ENCODE measurements at regions not wholly inside any gene's neighbourhood (a gene's known extent, or its start where the extent isn't known, plus 50 kb on each side); places are given as distances from the start of the nearest gene placed in this dataset.

GRCh38 chr6:43869079-43869710 is 99.2 kb downstream of the VEGFA start:
- Mint-ChIP-seq H3K9me3 (no peaks in the 10 kb centered on the region), H3K36me3 (ENCODE audit: low read depth) (no peaks in the 10 kb centered on the region), H3K27ac (no peak overlapping the region), H3K27me3 (ENCODE audit: insufficient read depth) (peaks cover 7% of the 10 kb centered on the region), H3K4me1 (ENCODE audit: low read depth) (no peaks in the 10 kb centered on the region), H3K4me3 (no peak overlapping the region)
- intact Hi-C loops (cut with micrococcal nuclease) = no loop called here
- no peak for DNase-seq (ENCODE audit: low spot score)

DNA sequence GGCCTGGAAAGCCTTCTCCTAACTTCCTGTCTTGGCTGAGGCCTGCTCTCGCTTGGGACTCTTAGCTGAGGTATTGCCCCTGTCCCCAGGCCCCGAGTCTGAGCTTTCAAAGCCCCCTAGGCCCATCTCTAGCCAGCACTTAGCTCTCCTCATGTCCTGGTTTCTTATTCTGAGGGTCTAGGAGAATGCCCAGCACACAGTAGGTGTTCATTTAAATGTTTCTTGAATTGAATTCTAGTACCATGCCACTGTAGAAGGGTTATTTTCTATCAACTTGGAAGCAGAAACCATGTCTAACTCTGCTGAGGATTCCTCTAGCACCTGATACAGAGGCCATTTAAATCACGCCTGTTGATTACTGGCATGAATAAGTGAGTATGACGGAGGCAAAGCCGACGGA is 98.5 kb downstream of the VEGFA start:
- peaks cover 9% of the 10 kb centered on the region for H3K27me3 Mint-ChIP-seq (ENCODE audit: insufficient read depth)
- no peak overlapping the region for H3K4me3 Mint-ChIP-seq
- H3K9me3 Mint-ChIP-seq = no peaks in the 10 kb centered on the region
- H3K4me1 Mint-ChIP-seq (ENCODE audit: low read depth) = no peaks in the 10 kb centered on the region
- intact Hi-C loops (cut with micrococcal nuclease) = no loop called here
- H3K27ac Mint-ChIP-seq = no peak overlapping the region
- DNase-seq (ENCODE audit: low spot score) = no peak
- H3K36me3 Mint-ChIP-seq (ENCODE audit: low read depth) = no peaks in the 10 kb centered on the region

GRCh38 chr6:43867996-43868395 is 98.0 kb downstream of the VEGFA start:
- peaks cover 12% of the 10 kb centered on the region for H3K27me3 Mint-ChIP-seq (ENCODE audit: insufficient read depth)
- no peak for DNase-seq (ENCODE audit: low spot score)
- H3K27ac Mint-ChIP-seq = no peak overlapping the region
- intact Hi-C loops (cut with micrococcal nuclease) = no loop called here
- no peaks in the 10 kb centered on the region for H3K9me3 Mint-ChIP-seq
- no peaks in the 10 kb centered on the region for H3K36me3 Mint-ChIP-seq (ENCODE audit: low read depth)
- H3K4me3 Mint-ChIP-seq = no peak overlapping the region
- H3K4me1 Mint-ChIP-seq (ENCODE audit: low read depth) = no peaks in the 10 kb centered on the region

GRCh38 chr6:43867246-43867645 is 97.2 kb downstream of the VEGFA start:
- Mint-ChIP-seq H3K27ac (no peak overlapping the region), H3K27me3 (ENCODE audit: insufficient read depth) (peaks cover 12% of the 10 kb centered on the region), H3K4me1 (ENCODE audit: low read depth) (no peaks in the 10 kb centered on the region), H3K9me3 (no peaks in the 10 kb centered on the region), H3K4me3 (no peak overlapping the region), H3K36me3 (ENCODE audit: low read depth) (no peaks in the 10 kb centered on the region)
- no peak for DNase-seq (ENCODE audit: low spot score)
- intact Hi-C loops (cut with micrococcal nuclease) = no loop called here

DNA sequence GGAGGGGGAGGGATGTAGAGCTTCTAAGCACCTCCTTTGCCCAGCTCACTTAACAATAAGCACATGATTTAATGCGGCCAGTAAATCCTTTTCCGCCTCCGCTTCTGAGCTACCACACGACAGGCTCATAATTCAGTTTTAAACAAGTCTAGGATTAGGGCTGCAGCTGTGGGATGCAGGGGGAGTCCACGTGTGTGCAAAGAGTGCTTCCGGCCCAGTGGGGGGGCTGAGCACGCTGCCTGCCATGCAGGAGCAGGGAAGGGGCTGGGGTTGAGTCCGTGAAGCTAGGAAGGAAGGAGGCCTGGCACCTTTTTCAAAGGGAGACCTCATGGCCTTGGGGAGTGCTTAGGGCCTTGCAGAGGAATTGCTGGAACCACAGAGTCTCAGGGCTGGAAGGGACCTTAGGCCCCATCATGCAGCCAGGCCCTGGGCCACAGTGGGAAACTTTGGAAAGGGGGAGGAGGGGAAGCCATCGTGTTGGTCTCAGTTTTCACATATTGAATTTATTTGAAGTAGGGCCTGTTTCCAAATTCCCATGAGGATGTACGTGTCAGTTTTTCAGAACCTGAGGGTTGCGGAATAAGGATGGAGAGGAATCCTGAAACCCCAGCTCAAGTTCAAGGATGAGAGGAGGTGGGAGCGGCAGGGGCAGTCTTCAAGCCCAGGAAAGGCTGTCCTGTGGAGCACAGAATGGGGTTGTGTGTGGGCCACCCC is 96.1 kb downstream of the VEGFA start:
- no peak overlapping the region for H3K27ac Mint-ChIP-seq
- no peaks in the 10 kb centered on the region for H3K4me1 Mint-ChIP-seq (ENCODE audit: low read depth)
- no peaks in the 10 kb centered on the region for H3K9me3 Mint-ChIP-seq
- H3K4me3 Mint-ChIP-seq = no peak overlapping the region
- no peaks in the 10 kb centered on the region for H3K36me3 Mint-ChIP-seq (ENCODE audit: low read depth)
- intact Hi-C loops (cut with micrococcal nuclease) = no loop called here
- DNase-seq (ENCODE audit: low spot score) = no peak
- peaks cover 12% of the 10 kb centered on the region for H3K27me3 Mint-ChIP-seq (ENCODE audit: insufficient read depth)

GRCh38 chr6:43865086-43865485 is 95.1 kb downstream of the VEGFA start:
- no peaks in the 10 kb centered on the region for H3K4me1 Mint-ChIP-seq (ENCODE audit: low read depth)
- intact Hi-C loops (cut with micrococcal nuclease) = no loop called here
- no peak overlapping the region for H3K27ac Mint-ChIP-seq
- H3K4me3 Mint-ChIP-seq = no peak overlapping the region
- H3K9me3 Mint-ChIP-seq = no peaks in the 10 kb centered on the region
- no peak for DNase-seq (ENCODE audit: low spot score)
- H3K36me3 Mint-ChIP-seq (ENCODE audit: low read depth) = no peaks in the 10 kb centered on the region
- peaks cover 9% of the 10 kb centered on the region for H3K27me3 Mint-ChIP-seq (ENCODE audit: insufficient read depth)

GRCh38 chr6:43862925-43863324 is 92.9 kb downstream of the VEGFA start:
- Mint-ChIP-seq H3K9me3 (no peaks in the 10 kb centered on the region), H3K4me3 (no peak overlapping the region), H3K36me3 (ENCODE audit: low read depth) (no peaks in the 10 kb centered on the region), H3K27me3 (ENCODE audit: insufficient read depth) (peaks cover 9% of the 10 kb centered on the region), H3K27ac (no peak overlapping the region), H3K4me1 (ENCODE audit: low read depth) (no peaks in the 10 kb centered on the region)
- intact Hi-C loops (cut with micrococcal nuclease) = no loop called here
- DNase-seq (ENCODE audit: low spot score) = no peak

- intact Hi-C loops (cut with micrococcal nuclease) = no loop called here
- Mint-ChIP-seq H3K9me3 (no peaks in the 10 kb centered on the region), H3K27me3 (ENCODE audit: insufficient read depth) (peaks cover 9% of the 10 kb centered on the region)
Measured at GRCh38 chr6:43861212-43861894, 91.3 kb downstream of the VEGFA start.

DNA sequence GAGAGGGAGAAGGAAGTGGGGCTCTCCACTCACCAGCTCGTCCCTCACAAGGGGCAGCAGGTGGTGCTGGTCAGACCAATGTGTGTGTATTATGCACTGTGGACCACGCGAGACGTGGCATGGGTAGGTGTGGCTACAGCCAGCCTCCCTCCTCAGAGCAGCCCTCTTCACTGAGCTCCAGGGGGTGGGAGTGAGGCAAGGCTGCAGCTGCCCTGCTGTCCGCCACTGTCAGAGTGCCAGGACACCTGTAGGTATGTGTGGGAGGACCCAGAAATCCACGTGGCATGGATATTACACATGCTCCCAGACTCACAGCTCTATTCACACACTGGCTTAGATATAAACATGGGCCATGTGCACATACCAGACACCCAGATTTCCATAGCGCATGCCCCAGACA is 90.3 kb downstream of the VEGFA start:
- intact Hi-C loops (cut with micrococcal nuclease) = no loop called here
- H3K27ac Mint-ChIP-seq = no peak overlapping the region
- no peaks in the 10 kb centered on the region for H3K9me3 Mint-ChIP-seq
- H3K4me3 Mint-ChIP-seq = no peak overlapping the region
- peaks cover 9% of the 10 kb centered on the region for H3K27me3 Mint-ChIP-seq (ENCODE audit: insufficient read depth)
- no peak for DNase-seq (ENCODE audit: low spot score)
- H3K4me1 Mint-ChIP-seq (ENCODE audit: low read depth) = no peaks in the 10 kb centered on the region
- no peaks in the 10 kb centered on the region for H3K36me3 Mint-ChIP-seq (ENCODE audit: low read depth)

More at GRCh38 chr6:43861212-43861894, 91.3 kb downstream of the VEGFA start:
- no peak for DNase-seq (ENCODE audit: low spot score)
- no peak overlapping the region for H3K27ac Mint-ChIP-seq
- no peaks in the 10 kb centered on the region for H3K36me3 Mint-ChIP-seq (ENCODE audit: low read depth)
- H3K4me3 Mint-ChIP-seq = no peak overlapping the region
- H3K4me1 Mint-ChIP-seq (ENCODE audit: low read depth) = no peaks in the 10 kb centered on the region

GRCh38 chr6:43859213-43859612 is 89.2 kb downstream of the VEGFA start:
- Mint-ChIP-seq H3K27me3 (ENCODE audit: insufficient read depth) (peaks cover 5% of the 10 kb centered on the region), H3K9me3 (no peaks in the 10 kb centered on the region), H3K4me3 (no peak overlapping the region), H3K4me1 (ENCODE audit: low read depth) (no peaks in the 10 kb centered on the region), H3K27ac (no peak overlapping the region), H3K36me3 (ENCODE audit: low read depth) (no peaks in the 10 kb centered on the region)
- DNase-seq (ENCODE audit: low spot score) = no peak
- intact Hi-C loops (cut with micrococcal nuclease) = no loop called here

GRCh38 chr6:43858161-43859153 is 88.4 kb downstream of the VEGFA start:
- intact Hi-C loops (cut with micrococcal nuclease) = no loop called here
- H3K27me3 Mint-ChIP-seq (ENCODE audit: insufficient read depth) = peaks cover 5% of the 10 kb centered on the region
- H3K4me1 Mint-ChIP-seq (ENCODE audit: low read depth) = no peaks in the 10 kb centered on the region
- H3K4me3 Mint-ChIP-seq = no peak overlapping the region
- no peak overlapping the region for H3K27ac Mint-ChIP-seq
- no peaks in the 10 kb centered on the region for H3K9me3 Mint-ChIP-seq
- H3K36me3 Mint-ChIP-seq (ENCODE audit: low read depth) = no peaks in the 10 kb centered on the region
- no peak for DNase-seq (ENCODE audit: low spot score)

- no peaks in the 10 kb centered on the region for H3K4me1 Mint-ChIP-seq (ENCODE audit: low read depth)
- H3K27ac Mint-ChIP-seq = no peak overlapping the region
- H3K36me3 Mint-ChIP-seq (ENCODE audit: low read depth) = no peaks in the 10 kb centered on the region
- H3K4me3 Mint-ChIP-seq = no peak overlapping the region
- H3K9me3 Mint-ChIP-seq = no peaks in the 10 kb centered on the region
- H3K27me3 Mint-ChIP-seq (ENCODE audit: insufficient read depth) = peaks cover 2% of the 10 kb centered on the region
- intact Hi-C loops (cut with micrococcal nuclease) = no loop called here
- no peak for DNase-seq (ENCODE audit: low spot score)
Measured at GRCh38 chr6:43856005-43856765, 86.2 kb downstream of the VEGFA start.

Measured in activated T-helper 1 cell treated with anti-CD3 and anti-CD28 coated beads, Interleukin-12 subunit alpha, Interleukin-12 subunit beta, Interleukin-2, Interleukin-4 antibody, amounts not matched to agents 30 ng/mL and 10 ng/mL and 1 ng/mL, durations not matched to agents 14 hours and 24 hours and 36 hours (primary cell).